Neuron (in vitro differentiated cells): ENCODE measurements at regions not wholly inside any gene's neighbourhood (a gene's known extent, or its start where the extent isn't known, plus 50 kb on each side); places are given as distances from the start of the nearest gene placed in this dataset.

Experiments
- H2AFZ ChIP-seq: one replicate; pipeline ENCODE4 v1.6.1; 2013; ENCODE audit warnings: low read depth, mild to moderate bottlenecking, inconsistent platforms, low read length, moderate library complexity
- H3K27me3 ChIP-seq: one replicate; pipeline ENCODE4 v1.6.1; 2013; ENCODE audit warnings: low read length; ENCODE audit not compliant: insufficient read depth
- H3K36me3 ChIP-seq: one replicate; pipeline ENCODE4 v1.6.1; 2013; ENCODE audit warnings: low read length; ENCODE audit not compliant: insufficient read depth
- H3K4me1 ChIP-seq: one replicate; pipeline ENCODE4 v1.6.1; 2013; ENCODE audit warnings: low read length; ENCODE audit not compliant: insufficient read depth
- H3K4me3 ChIP-seq: 2 replicates; pipeline ENCODE4 v1.5.1; 2013; ENCODE audit warnings: mild to moderate bottlenecking, low read length, moderate library complexity
- H3K9me3 ChIP-seq: one replicate; pipeline ENCODE4 v1.6.1; 2013; ENCODE audit warnings: low read length

- no peaks in the 10 kb centered on the region for H3K36me3 ChIP-seq
- peaks cover 13% of the 10 kb centered on the region for H3K4me1 ChIP-seq
- no peak overlapping the region for H3K4me3 ChIP-seq
- no peaks in the 10 kb centered on the region for H3K9me3 ChIP-seq
- H3K27me3 ChIP-seq: no peaks in the 10 kb centered on the region
- H2AFZ ChIP-seq: no peak overlapping the region
Observed at GRCh38 chr6:168165373-168165772, 86.4 kb upstream of the FRMD1 start.

- Histone ChIP-seq H3K9me3 (no peaks in the 10 kb centered on the region), H3K4me1 (peaks cover 13% of the 10 kb centered on the region), H3K4me3 (no peak overlapping the region), H3K27me3 (no peaks in the 10 kb centered on the region), H2AFZ (no peak overlapping the region), H3K36me3 (no peaks in the 10 kb centered on the region)
Observed at GRCh38 chr6:168164462-168165061, 85.5 kb upstream of the FRMD1 start.

DNA sequence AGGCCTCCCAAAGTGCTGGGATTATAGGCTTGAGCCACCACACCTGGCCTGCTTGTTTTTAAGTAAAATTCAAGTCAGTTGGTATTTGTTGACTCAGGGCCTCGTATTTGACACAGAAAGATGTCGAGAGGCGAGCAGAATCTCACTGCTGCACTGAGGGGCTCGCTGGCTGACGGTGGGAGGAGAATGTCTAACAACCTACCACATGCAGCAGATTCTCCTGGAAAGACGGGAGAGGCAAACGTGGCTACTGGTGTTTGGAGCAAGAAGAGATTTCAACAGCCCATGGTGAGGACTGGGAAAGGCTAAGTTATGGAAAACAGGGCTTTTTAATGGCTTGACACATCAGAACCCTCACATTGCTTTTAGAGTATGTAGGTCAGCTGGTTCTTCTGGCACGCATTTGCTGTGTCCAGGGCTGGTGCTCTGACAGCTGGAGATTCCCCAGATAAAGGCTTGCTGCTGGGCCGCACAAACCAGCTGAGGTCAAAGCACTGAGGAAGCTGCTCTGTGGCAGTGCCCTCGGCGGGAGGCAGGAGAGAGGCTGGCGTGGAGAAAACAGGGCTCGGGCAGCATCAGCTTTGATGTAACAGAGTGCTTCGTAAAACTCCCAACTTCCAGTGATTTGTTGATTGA, 84.2 kb upstream of the FRMD1 start:
- Histone ChIP-seq H3K27me3 (no peaks in the 10 kb centered on the region), H3K36me3 (no peaks in the 10 kb centered on the region), H3K4me3 (no peak overlapping the region), H3K9me3 (no peaks in the 10 kb centered on the region), H3K4me1 (peaks cover 18% of the 10 kb centered on the region), H2AFZ (no peak overlapping the region)

GRCh38 chr6:168162366-168162765, 83.4 kb upstream of the FRMD1 start:
- Histone ChIP-seq H3K9me3 (no peaks in the 10 kb centered on the region), H2AFZ (no peak overlapping the region), H3K4me1 (peaks cover 26% of the 10 kb centered on the region), H3K27me3 (no peaks in the 10 kb centered on the region), H3K36me3 (no peaks in the 10 kb centered on the region), H3K4me3 (no peak overlapping the region)

GRCh38 chr6:168161371-168161750, 82.3 kb upstream of the FRMD1 start:
- Histone ChIP-seq H3K36me3 (no peaks in the 10 kb centered on the region), H3K27me3 (no peaks in the 10 kb centered on the region), H3K4me3 (no peak overlapping the region), H3K9me3 (no peaks in the 10 kb centered on the region), H2AFZ (no peak overlapping the region), H3K4me1 (peaks cover 30% of the 10 kb centered on the region)

DNA sequence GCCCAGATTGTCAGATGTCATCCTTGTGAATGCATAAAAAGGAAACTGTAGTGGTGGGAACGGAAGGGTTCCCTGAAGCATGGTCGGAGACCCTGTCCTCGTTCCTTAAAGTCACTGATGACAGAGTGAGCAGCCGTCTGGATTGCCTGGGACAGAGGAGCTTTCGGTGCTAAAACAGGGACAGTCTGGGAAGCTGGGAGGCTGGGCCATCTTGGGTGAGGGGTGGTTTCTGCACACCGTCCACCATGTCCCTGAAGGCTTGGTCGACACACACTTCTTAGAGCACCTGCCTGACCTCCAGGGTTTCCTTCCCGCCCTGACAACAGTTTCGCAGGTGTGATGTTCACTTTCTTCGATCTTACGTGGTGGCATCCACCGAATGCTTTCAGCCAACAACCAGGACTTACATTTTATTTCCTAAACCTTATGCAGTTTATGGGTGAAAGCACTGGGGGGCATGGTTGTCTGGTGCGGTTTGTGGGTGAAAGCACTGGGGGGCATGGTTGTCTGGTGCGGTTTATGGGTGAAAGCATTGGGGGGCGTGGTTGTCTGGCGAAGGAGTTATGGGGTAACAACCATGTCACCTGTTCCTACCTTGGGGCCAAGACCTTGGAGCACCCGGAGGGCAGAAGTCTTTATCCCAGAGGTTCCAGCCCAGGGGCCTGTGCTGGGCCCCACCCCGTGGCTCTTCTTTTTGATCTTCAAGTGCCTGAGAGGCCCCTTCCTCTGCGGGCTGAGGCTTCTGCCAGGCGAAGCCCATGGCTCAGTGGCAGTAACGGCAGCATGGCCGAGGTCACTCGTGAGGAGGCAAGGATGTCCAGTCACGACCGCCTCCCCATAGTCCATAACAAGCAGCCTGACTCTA, 81.7 kb upstream of the FRMD1 start:
- Histone ChIP-seq H3K27me3 (no peaks in the 10 kb centered on the region), H2AFZ (no peak overlapping the region), H3K4me3 (no peak overlapping the region), H3K4me1 (peaks cover 30% of the 10 kb centered on the region), H3K9me3 (no peaks in the 10 kb centered on the region), H3K36me3 (no peaks in the 10 kb centered on the region)

- H2AFZ ChIP-seq: no peak overlapping the region
- H3K4me1 ChIP-seq: peaks cover 30% of the 10 kb centered on the region
- no peak overlapping the region for H3K4me3 ChIP-seq
- no peaks in the 10 kb centered on the region for H3K36me3 ChIP-seq
- no peaks in the 10 kb centered on the region for H3K27me3 ChIP-seq
- no peaks in the 10 kb centered on the region for H3K9me3 ChIP-seq
Observed at GRCh38 chr6:168159506-168159905, 80.5 kb upstream of the FRMD1 start.

DNA sequence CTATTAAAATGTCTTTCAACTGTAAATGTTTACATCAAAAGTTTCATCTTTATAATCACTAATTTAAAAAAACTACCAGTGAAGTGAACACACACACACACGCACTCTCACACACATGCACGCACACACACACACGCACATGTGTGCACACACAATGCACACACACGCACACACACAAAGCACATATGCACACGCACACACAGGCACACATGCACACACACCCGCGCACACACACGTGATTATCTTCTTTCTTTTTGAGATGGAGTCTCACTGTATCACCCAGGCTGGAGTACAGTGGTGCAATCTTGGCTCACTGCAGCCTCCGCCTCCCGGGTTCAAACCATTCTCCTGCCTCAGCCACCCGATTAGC, 80.0 kb upstream of the FRMD1 start:
- Histone ChIP-seq H3K9me3 (no peaks in the 10 kb centered on the region), H3K27me3 (no peaks in the 10 kb centered on the region), H3K4me1 (peaks cover 29% of the 10 kb centered on the region), H3K4me3 (no peak overlapping the region), H2AFZ (no peak overlapping the region), H3K36me3 (no peaks in the 10 kb centered on the region)

DNA sequence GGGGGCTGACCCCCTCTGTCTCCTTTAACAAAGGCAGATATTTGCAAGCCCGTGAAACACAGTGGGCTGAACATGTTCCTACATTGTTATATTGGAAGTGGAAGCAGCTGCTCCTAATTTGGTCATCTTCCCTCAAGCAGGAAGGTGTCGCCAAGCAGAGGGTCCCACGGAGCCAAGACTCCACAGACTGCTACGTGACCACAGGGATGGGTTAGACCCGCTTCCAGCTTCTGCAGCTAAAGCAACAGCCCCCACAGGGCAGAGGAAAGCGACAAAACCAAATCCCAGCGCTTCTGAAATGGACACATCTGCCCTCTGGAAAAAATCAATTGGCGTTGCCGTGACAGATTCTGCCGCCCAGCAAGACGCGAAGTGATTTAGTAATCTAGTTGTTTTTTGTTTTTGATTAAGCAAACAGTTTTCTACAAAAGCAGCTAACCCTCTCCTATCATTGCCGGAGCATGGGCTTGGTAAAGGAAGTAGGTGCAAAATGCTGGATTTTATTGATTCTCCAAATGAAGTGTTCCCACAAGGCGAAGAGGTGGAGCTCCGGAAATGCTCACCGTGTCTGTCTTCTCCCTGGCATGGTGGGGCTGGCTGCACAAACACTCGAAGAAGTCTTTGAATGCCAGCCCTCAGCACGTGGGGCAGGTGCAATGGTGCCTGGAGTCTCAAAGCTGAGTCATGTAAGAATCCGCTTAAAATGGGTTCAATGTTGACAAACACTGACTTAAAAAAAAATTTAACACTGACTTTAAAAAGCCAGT, 79.4 kb upstream of the FRMD1 start:
- Histone ChIP-seq H3K4me1 (peaks cover 23% of the 10 kb centered on the region), H3K27me3 (no peaks in the 10 kb centered on the region), H3K9me3 (no peaks in the 10 kb centered on the region), H2AFZ (no peak overlapping the region), H3K4me3 (no peak overlapping the region), H3K36me3 (no peaks in the 10 kb centered on the region)

DNA sequence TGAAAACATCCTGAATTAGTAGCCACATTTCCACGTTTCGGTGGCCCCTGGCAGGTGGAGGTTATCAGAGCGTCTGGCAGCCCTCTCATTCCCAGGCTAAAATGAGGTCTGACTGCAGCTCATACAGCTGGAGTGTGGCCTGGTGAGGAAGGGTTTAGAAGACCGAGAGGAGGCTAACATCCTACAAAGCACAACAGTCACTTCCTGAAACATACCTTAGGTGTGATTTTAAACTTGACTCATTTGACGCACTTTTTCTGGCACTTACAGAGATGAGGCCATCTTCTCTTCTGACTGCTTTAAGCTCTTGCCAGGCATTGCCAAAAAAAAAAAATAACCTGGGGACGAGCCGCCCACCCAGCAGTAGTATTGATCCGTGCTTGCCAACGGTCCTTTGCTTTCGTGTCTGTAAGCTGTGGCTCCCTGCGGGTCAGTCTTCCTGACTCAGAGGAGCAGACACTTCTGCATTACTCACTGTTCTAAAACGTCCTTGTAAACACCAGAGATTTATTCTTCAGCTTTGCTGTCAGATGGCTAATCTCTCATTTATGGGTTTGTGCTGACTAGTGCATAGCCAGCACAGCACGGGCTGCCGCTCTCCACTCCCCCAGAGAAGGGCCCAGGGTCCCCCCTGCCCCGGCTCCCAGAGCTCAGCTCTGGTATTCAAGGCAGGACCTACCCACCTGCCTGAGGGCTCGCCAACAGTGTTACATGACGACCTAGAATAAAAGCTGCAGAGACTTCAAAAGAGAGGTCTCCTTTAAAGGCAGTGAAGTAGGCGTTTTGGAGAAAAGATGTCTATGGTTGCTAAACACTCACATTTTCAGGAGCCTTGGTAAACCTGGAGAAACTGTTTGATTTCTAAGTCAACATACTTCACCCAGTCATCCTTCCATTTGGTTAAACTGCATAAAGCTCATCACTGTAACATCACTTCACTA, 78.5 kb upstream of the FRMD1 start:
- peaks cover 17% of the 10 kb centered on the region for H3K4me1 ChIP-seq
- no peaks in the 10 kb centered on the region for H3K9me3 ChIP-seq
- H3K4me3 ChIP-seq: no peak overlapping the region
- H3K36me3 ChIP-seq: no peaks in the 10 kb centered on the region
- H3K27me3 ChIP-seq: no peaks in the 10 kb centered on the region
- no peak overlapping the region for H2AFZ ChIP-seq

GRCh38 chr6:168156742-168157265, 77.8 kb upstream of the FRMD1 start:
- Histone ChIP-seq H3K9me3 (no peaks in the 10 kb centered on the region), H3K27me3 (no peaks in the 10 kb centered on the region), H3K4me3 (no peak overlapping the region), H2AFZ (no peak overlapping the region), H3K4me1 (peaks cover 17% of the 10 kb centered on the region), H3K36me3 (no peaks in the 10 kb centered on the region)
